B cell (primary cell): ENCODE measurements at regions not wholly inside any gene's neighbourhood (a gene's known extent, or its start where the extent isn't known, plus 50 kb on each side); places are given as distances from the start of the nearest gene placed in this dataset.

Experiments used
- ATAC-seq: fragments of 200-7000 bp; cut with Tn5 transposase; one replicate; pipeline ENCODE4 v1.10.0; 2021; ENCODE audit warnings: low read depth, mild to moderate bottlenecking, moderate number of reproducible peaks, moderate library complexity
- CTCF ChIA-PET: fragments of 350-600 bp; sonication (Branson Sonifier 250); formaldehyde crosslinking; loops from one replicate; lab custom pipeline; 2021; ENCODE audit warnings: antibody characterized with exemption, inconsistent platforms; lab: Charles Lee
- POLR2A ChIA-PET: fragments of 350-600 bp; sonication (Branson Sonifier 250); formaldehyde crosslinking; loops from one replicate; lab custom pipeline; 2021; ENCODE audit warnings: antibody characterized with exemption; lab: Charles Lee
- DNase-seq: peaks from one replicate; pipeline ENCODE4 v3.0.0; 2013
- H2AFZ ChIP-seq: 2 replicates; pipeline ENCODE4 v1.6.1; 2012; ENCODE audit warnings: mild to moderate bottlenecking, low read depth, low read length; ENCODE audit not compliant: insufficient read depth, poor library complexity, severe bottlenecking
- H3K27ac ChIP-seq, 2 donors: 1 replicate in 1 of 2; 2 replicates in 1 of 2; pipeline ENCODE4 v1.5.1; 2012 to 2013; ENCODE audit warnings: low read length in 2 of 2, mild to moderate bottlenecking in 2 of 2, moderate library complexity in 1 of 2
- H3K27me3 ChIP-seq, 4 experiments: fragments of 200-600 bp in 1 of 4; sonication (generic) in 1 of 4; replicated peaks in 1 of 4; 1 replicate in 2 of 4; 2 replicates in 2 of 4; pipeline versions ENCODE4 v1.6.1 to v1.7.0; 2013 to 2016; ENCODE audit warnings: low read length in 3 of 4, mild to moderate bottlenecking in 2 of 4, mixed read lengths in 1 of 4, moderate library complexity in 1 of 4; ENCODE audit not compliant: insufficient read depth in 4 of 4, control insufficient read depth in 3 of 4; ENCODE audit errors: control extremely low read depth in 1 of 4
- H3K36me3 ChIP-seq, 2 experiments: replicated peaks in 1 of 2; 1 replicate in 1 of 2; 2 replicates in 1 of 2; pipeline versions ENCODE4 v1.6.1 to v1.7.1; 2013; ENCODE audit warnings: low read length in 1 of 2; ENCODE audit not compliant: insufficient read depth in 2 of 2, control insufficient read depth in 1 of 2; ENCODE audit errors: control extremely low read depth in 1 of 2, extremely low read depth in 1 of 2
- H3K4me1 ChIP-seq, 2 donors: fragments of 200-600 bp in 1 of 2; sonication (generic) in 1 of 2; 1 replicate in 1 of 2; 2 replicates in 1 of 2; pipeline versions ENCODE4 v1.5.1 to v1.6.1; 2013 to 2017; ENCODE audit warnings: low read length in 2 of 2; ENCODE audit not compliant: control insufficient read depth in 2 of 2, insufficient read depth in 2 of 2
- H3K4me2 ChIP-seq: replicated peaks from 2 replicates; pipeline ENCODE3; 2012; ENCODE audit warnings: mild to moderate bottlenecking, low read depth, low read length; ENCODE audit not compliant: poor library complexity, severe bottlenecking
- H3K4me3 ChIP-seq, 5 experiments: fragments of 200-600 bp in 1 of 5; sonication (generic) in 1 of 5; 1 replicate in 3 of 5; 2 replicates in 2 of 5; pipeline versions ENCODE4 v1.5.1 to v1.7.0; 2011 to 2016; ENCODE audit warnings: low read length in 4 of 5, mild to moderate bottlenecking in 4 of 5, low read depth in 2 of 5, control low read depth in 1 of 5, moderate library complexity in 1 of 5; ENCODE audit not compliant: insufficient read depth in 1 of 5; ENCODE audit errors: control extremely low read depth in 1 of 5, extremely low read depth in 1 of 5
- H3K79me2 ChIP-seq: fragments of 200-600 bp; sonication (generic); one replicate; pipeline ENCODE4 v1.6.0; 2016; ENCODE audit warnings: low read length; ENCODE audit not compliant: control insufficient read depth, insufficient read depth
- H3K9ac ChIP-seq: fragments of 200-600 bp; sonication (generic); 2 replicates; pipeline ENCODE4 v1.6.1; 2017; ENCODE audit warnings: mild to moderate bottlenecking, low read length, moderate library complexity
- H3K9me3 ChIP-seq, 3 donors: one replicate each; pipeline versions ENCODE4 v1.6.1 to v1.7.1; 2013; ENCODE audit warnings: low read length in 2 of 3; ENCODE audit not compliant: control insufficient read depth in 2 of 3, insufficient read depth in 1 of 3; ENCODE audit errors: control extremely low read depth in 1 of 3
- H4K20me1 ChIP-seq: 2 replicates; pipeline ENCODE4 v1.6.0; 2012; ENCODE audit warnings: mild to moderate bottlenecking, low read length; ENCODE audit not compliant: insufficient read depth, control insufficient read depth, poor library complexity, severe bottlenecking
- H3K27ac Mint-ChIP-seq: one replicate; pipeline ENCODE4 v1.8.0; 2021; ENCODE audit warnings: mixed read lengths
- H3K27me3 Mint-ChIP-seq: one replicate; pipeline ENCODE4 v1.8.0; 2021; ENCODE audit warnings: mixed read lengths
- H3K4me1 Mint-ChIP-seq: one replicate; pipeline ENCODE4 v1.8.0; 2021; ENCODE audit warnings: mixed read lengths
- H3K4me3 Mint-ChIP-seq: one replicate; pipeline ENCODE4 v1.8.0; 2021; ENCODE audit warnings: mixed read lengths
- H3K9me3 Mint-ChIP-seq: one replicate; pipeline ENCODE4 v1.8.0; 2022; ENCODE audit warnings: mixed read lengths; ENCODE audit not compliant: insufficient read depth
- CTCF ChIP-seq: fragments of 200-600 bp; IDR thresholded peaks from one replicate; pipeline ENCODE4 v1.8.0; 2022; ENCODE audit warnings: antibody characterized with exemption, mild to moderate bottlenecking
- EZH2 ChIP-seq: IDR thresholded peaks from 2 replicates; pipeline ENCODE4 v1.6.1; 2012; ENCODE audit warnings: borderline replicate concordance, low read depth, mild to moderate bottlenecking, moderate library complexity, low read length; ENCODE audit not compliant: insufficient read depth, poor library complexity, severe bottlenecking
- WGBS: methylation state at CpG from one replicate; pipeline ENCODE4 v1.1.5; 2013; ENCODE audit warnings: missing lambda C conversion rate; ENCODE audit not compliant: insufficient coverage; 5-methylcytosine and 5-hydroxymethylcytosine counted together
- intact Hi-C: fragments of 100-400 bp; cut with micrococcal nuclease; formaldehyde crosslinking; loops from one replicate; pipeline ENCODE4 v1.10.0; 2022

DNA sequence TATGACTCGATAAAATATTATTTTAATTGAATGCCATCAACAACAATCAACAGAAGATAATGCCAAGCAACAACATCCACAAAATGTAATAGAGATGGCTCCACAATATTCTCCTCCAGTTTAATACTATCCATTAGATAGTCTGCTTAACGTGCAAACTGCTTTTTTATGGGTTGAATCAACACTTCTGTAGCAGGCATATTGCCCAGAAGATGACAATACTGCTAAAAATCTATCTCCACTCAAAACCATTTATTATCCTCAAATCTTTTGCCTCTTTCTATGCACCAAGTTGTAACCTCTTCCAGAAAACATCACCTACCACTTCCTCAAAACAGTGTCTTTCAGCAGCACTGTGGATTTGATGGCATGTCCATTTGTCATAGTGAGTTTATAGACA lies 295.7 kb upstream of the LMCD1 start:
- no peaks in the 10 kb centered on the region for H3K9me3 Mint-ChIP-seq
- H3K27ac ChIP-seq: no peak overlapping the region
- peaks cover 4% of the 10 kb centered on the region for H3K27me3 Mint-ChIP-seq
- no peak overlapping the region for H3K4me3 Mint-ChIP-seq
- ATAC-seq: no peak
- intact Hi-C loops: no loop called here
- no peaks in the 10 kb centered on the region for H3K4me1 Mint-ChIP-seq
- WGBS: 100% methylated on average over 1 of the region's 2 CpGs
- no peak overlapping the region for H2AFZ ChIP-seq
- H3K4me2 ChIP-seq: no peak overlapping the region
- no peak overlapping the region for H3K4me3 ChIP-seq
- DNase-seq: no peak
- ChIA-PET POLR2A (no interaction called here), CTCF (no interaction called here)
- H3K9ac ChIP-seq: no peak overlapping the region
- H3K36me3 ChIP-seq: no peaks in the 10 kb centered on the region
- no peaks in the 10 kb centered on the region for H3K4me1 ChIP-seq
- no peaks in the 10 kb centered on the region for H3K27me3 ChIP-seq
- TF ChIP-seq EZH2 (no peak), CTCF (no peak)
- no peak overlapping the region for H3K27ac Mint-ChIP-seq
- H4K20me1 ChIP-seq: no peaks in the 10 kb centered on the region
- H3K9me3 ChIP-seq: no peaks in the 10 kb centered on the region
- H3K79me2 ChIP-seq: no peaks in the 10 kb centered on the region

DNA sequence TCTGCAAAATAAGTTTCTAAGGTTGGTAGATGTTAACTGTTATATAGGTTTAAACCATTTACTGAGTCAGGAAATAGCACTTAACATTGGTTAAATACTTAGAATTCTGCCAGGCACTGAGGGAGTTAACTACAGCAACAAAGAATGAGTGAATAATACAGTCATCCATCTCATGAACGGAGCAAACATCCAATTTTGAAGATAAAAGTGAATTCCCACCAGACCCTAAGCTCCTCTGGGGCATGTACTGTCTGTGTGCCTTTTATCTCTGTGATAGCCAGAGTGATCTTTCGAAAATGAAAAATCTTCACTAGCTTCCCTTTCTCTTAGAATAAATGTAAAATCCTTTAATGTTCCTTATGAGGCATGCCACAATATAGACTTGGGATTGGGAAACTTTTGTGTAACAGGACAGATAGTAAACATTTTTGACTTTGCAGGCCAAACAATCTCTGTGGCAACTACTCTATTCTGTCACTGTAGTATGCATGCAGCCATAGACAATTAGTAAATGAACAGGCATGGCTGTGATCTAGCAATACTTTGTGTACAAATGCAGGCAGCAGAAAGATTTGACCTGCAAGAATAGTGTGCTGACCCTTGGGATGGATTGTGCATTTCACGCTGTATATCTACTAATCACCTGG lies 294.5 kb upstream of the LMCD1 start:
- no peaks in the 10 kb centered on the region for H3K36me3 ChIP-seq
- WGBS: 100% methylated on average over 1 of the region's 3 CpGs
- ATAC-seq: no peak
- H3K9ac ChIP-seq: no peak overlapping the region
- no peaks in the 10 kb centered on the region for H4K20me1 ChIP-seq
- H2AFZ ChIP-seq: no peak overlapping the region
- H3K4me2 ChIP-seq: no peak overlapping the region
- H3K79me2 ChIP-seq: no peaks in the 10 kb centered on the region
- CTCF ChIA-PET: no interaction called here
- H3K27ac ChIP-seq: no peak overlapping the region
- DNase-seq: no peak
- H3K9me3 ChIP-seq: no peaks in the 10 kb centered on the region
- no peak overlapping the region for H3K27ac Mint-ChIP-seq
- no peak overlapping the region for H3K4me3 Mint-ChIP-seq
- no peaks in the 10 kb centered on the region for H3K9me3 Mint-ChIP-seq
- POLR2A ChIA-PET: no interaction called here
- H3K4me3 ChIP-seq: no peak overlapping the region
- TF ChIP-seq EZH2 (no peak), CTCF (no peak)
- H3K27me3 ChIP-seq: no peaks in the 10 kb centered on the region
- H3K27me3 Mint-ChIP-seq: peaks cover 4% of the 10 kb centered on the region
- no peaks in the 10 kb centered on the region for H3K4me1 ChIP-seq
- no peaks in the 10 kb centered on the region for H3K4me1 Mint-ChIP-seq
- intact Hi-C loops: no loop called here
